ENCODE measurements at regions not wholly inside any gene's neighbourhood (a gene's known extent, or its start where the extent isn't known, plus 50 kb on each side); places are given as distances from the start of the nearest gene placed in this dataset.

DNA sequence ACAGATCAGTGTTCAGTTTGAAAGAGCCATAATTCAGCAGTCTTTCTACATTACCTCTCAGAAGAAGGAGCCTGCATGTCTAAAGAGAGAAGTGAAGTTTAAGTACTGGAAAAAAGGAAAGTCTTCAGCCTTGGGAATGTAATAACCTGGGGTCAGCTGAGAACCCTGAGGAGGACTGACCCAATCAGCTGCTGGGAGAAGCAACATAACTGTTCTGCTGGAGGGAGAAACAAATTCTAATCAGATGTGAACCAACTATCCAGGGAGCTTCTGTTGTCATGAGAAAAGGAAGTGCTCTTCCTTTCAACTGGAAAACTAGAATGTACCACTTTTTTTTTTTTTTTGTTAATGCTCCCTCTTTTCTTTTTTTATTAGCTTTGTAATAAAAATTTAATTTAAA is 64.5 kb upstream of the PDE5A start:
- Histone ChIP-seq H3K36me3 (ENCODE audit: insufficient read depth, low read length) (no peaks in the 10 kb centered on the region), H3K27me3 (ENCODE audit: control insufficient read depth in 1 of 2, insufficient read depth in 2 of 2, low read length in 2 of 2) (no peaks in the 10 kb centered on the region), H3K9me3 (ENCODE audit: control insufficient read depth in 1 of 2, insufficient read depth in 1 of 2, low read length in 2 of 2) (peaks cover 0 to 13% of the 10 kb centered on the region in 2 experiments), H3K4me3 (ENCODE audit: low read length) (no peak overlapping the region), H3K27ac (ENCODE audit: low read depth in 1 of 2, low read length in 2 of 2) (no peak overlapping the region), H3K4me1 (ENCODE audit: insufficient read depth, low read length) (no peaks in the 10 kb centered on the region)
- TF ChIP-seq, protein P1, sequence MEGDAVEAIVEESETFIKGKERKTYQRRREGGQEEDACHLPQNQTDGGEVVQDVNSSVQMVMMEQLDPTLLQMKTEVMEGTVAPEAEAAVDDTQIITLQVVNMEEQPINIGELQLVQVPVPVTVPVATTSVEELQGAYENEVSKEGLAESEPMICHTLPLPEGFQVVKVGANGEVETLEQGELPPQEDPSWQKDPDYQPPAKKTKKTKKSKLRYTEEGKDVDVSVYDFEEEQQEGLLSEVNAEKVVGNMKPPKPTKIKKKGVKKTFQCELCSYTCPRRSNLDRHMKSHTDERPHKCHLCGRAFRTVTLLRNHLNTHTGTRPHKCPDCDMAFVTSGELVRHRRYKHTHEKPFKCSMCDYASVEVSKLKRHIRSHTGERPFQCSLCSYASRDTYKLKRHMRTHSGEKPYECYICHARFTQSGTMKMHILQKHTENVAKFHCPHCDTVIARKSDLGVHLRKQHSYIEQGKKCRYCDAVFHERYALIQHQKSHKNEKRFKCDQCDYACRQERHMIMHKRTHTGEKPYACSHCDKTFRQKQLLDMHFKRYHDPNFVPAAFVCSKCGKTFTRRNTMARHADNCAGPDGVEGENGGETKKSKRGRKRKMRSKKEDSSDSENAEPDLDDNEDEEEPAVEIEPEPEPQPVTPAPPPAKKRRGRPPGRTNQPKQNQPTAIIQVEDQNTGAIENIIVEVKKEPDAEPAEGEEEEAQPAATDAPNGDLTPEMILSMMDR (IDR thresholded peaks at IDR 0.05), result no peak
- Mint-ChIP-seq H3K27me3 (peaks cover 52% of the 10 kb centered on the region), H3K9me3 (peaks cover 6% of the 10 kb centered on the region), H3K4me3 (no peak overlapping the region), H3K36me3 (ENCODE audit: low read depth) (no peaks in the 10 kb centered on the region), H3K4me1 (ENCODE audit: low read depth) (no peaks in the 10 kb centered on the region), H3K27ac (no peak overlapping the region)
- ChIA-PET POLR2A (no interaction called here), CTCF (interaction anchor here (1.3 kb wide), 1 partner anchor 13 kb away, joined by 4 read pairs; no protein-coding TSS in a partner anchor)
- intact Hi-C loops (cut with DNase I, micrococcal nuclease), result no loop called here
- ATAC-seq (ENCODE audit: poor library complexity) (no peak), DNase-seq (no peak)

DNA sequence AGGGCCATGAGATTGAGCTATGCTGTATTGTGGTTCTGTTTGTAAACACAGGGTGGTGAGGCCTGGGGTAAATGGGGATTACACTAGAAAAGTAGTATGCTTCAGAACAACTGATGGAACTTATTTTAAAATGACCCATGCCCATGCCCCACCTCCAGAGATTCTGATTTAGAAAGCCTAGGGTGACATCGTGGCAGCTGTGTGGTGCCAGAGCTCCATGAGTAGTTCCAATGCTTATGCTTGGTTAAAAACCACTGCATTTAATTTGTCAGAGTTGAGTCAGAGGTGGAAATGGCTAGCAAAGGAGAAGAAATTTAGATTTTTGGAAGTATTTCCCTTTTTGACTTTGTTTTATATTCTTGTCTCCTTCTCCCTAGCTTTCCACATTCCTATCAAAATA is 63.4 kb upstream of the PDE5A start:
- H3K4me3 Mint-ChIP-seq, result no peak overlapping the region
- H3K27me3 ChIP-seq (ENCODE audit: control insufficient read depth in 1 of 2, insufficient read depth in 2 of 2, low read length in 2 of 2), result no peaks in the 10 kb centered on the region
- intact Hi-C loops (cut with DNase I, micrococcal nuclease), result no loop called here
- H3K36me3 ChIP-seq (ENCODE audit: insufficient read depth, low read length), result no peaks in the 10 kb centered on the region
- ChIA-PET POLR2A (interaction anchor here (0.6 kb wide), 1 partner anchor 212 kb away, joined by 3 read pairs; no protein-coding TSS in a partner anchor), CTCF (interaction anchor here (1.3 kb wide), 1 partner anchor 12 kb away, joined by 4 read pairs; no protein-coding TSS in a partner anchor)
- TF ChIP-seq, protein P1 (IDR thresholded peaks at IDR 0.05), result no peak
- H3K9me3 Mint-ChIP-seq, result peaks cover 6% of the 10 kb centered on the region
- H3K4me1 ChIP-seq (ENCODE audit: insufficient read depth, low read length), result no peaks in the 10 kb centered on the region
- H3K9me3 ChIP-seq (ENCODE audit: control insufficient read depth in 1 of 2, insufficient read depth in 1 of 2, low read length in 2 of 2), result peaks cover 0 to 13% of the 10 kb centered on the region in 2 experiments
- DNase-seq, result no peak
- peaks cover 45% of the 10 kb centered on the region for H3K27me3 Mint-ChIP-seq
- no peaks in the 10 kb centered on the region for H3K4me1 Mint-ChIP-seq (ENCODE audit: low read depth)
- no peak overlapping the region for H3K27ac Mint-ChIP-seq
- H3K4me3 ChIP-seq (ENCODE audit: low read length), result no peak overlapping the region
- no peaks in the 10 kb centered on the region for H3K36me3 Mint-ChIP-seq (ENCODE audit: low read depth)
- no peak for ATAC-seq (ENCODE audit: poor library complexity)
- no peak overlapping the region for H3K27ac ChIP-seq (ENCODE audit: low read depth in 1 of 2, low read length in 2 of 2)

DNA sequence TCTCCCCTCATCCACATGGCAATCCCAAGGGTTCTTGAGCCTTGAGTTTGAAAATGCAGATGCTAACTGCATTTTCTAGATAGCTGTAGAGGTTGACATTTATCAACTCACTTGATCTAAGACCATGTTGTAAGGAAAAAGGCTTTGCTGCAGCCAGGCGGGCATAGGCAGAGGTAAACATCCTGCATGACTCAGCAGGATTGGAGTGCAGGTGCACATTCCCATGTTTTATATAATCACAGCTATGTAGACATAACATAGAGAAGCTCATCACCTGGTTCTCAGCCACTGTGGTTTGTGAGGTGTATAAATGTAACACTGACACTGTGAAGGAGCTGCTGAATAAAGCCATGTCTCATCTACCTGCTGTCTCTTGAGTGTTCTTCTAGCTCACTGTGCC is 62.3 kb upstream of the PDE5A start:
- no peaks in the 10 kb centered on the region for H3K36me3 ChIP-seq (ENCODE audit: insufficient read depth, low read length)
- Mint-ChIP-seq H3K27ac (no peak overlapping the region), H3K4me1 (ENCODE audit: low read depth) (no peaks in the 10 kb centered on the region), H3K4me3 (no peak overlapping the region), H3K9me3 (peaks cover 6% of the 10 kb centered on the region), H3K27me3 (peaks cover 38% of the 10 kb centered on the region), H3K36me3 (ENCODE audit: low read depth) (no peaks in the 10 kb centered on the region)
- peaks cover 0 to 13% of the 10 kb centered on the region in 2 experiments for H3K9me3 ChIP-seq (ENCODE audit: control insufficient read depth in 1 of 2, insufficient read depth in 1 of 2, low read length in 2 of 2)
- DNase-seq (no peak), ATAC-seq (ENCODE audit: poor library complexity) (no peak)
- ChIA-PET POLR2A (no interaction called here), CTCF (no interaction called here)
- no peak overlapping the region for H3K27ac ChIP-seq (ENCODE audit: low read depth in 1 of 2, low read length in 2 of 2)
- intact Hi-C loops (cut with DNase I, micrococcal nuclease), result no loop called here
- no peak overlapping the region for H3K4me3 ChIP-seq (ENCODE audit: low read length)
- no peaks in the 10 kb centered on the region for H3K4me1 ChIP-seq (ENCODE audit: insufficient read depth, low read length)
- H3K27me3 ChIP-seq (ENCODE audit: control insufficient read depth in 1 of 2, insufficient read depth in 2 of 2, low read length in 2 of 2), result no peaks in the 10 kb centered on the region
- TF ChIP-seq, protein P1 (IDR thresholded peaks at IDR 0.05), result no peak
